GM12878 (cell line): ENCODE measurements at regions not wholly inside any gene's neighbourhood (a gene's known extent, or its start where the extent isn't known, plus 50 kb on each side); places are given as distances from the start of the nearest gene placed in this dataset.

Source experiments
- ATAC-seq: fragments of 200-7000 bp; cut with Tn5 transposase; 3 replicates; pipeline ENCODE4 v1.9.1; 2020; ENCODE audit warnings: mild to moderate bottlenecking, moderate library complexity
- BruUV-seq: library from RNA; stranded (reverse); fragments of 400-500 nt; replicated peaks from 2 replicates; lab custom pipeline; 2021; lab: Mats Ljungman, UMichigan
- CTCF ChIA-PET: fragments of 300-600 bp; sonication (Branson Sonifier 250); formaldehyde crosslinking; extraction: SDS; loops from one replicate; lab custom pipeline; 2021; ENCODE audit warnings: inconsistent platforms; lab: Yijun Ruan, JAX
- POLR2A ChIA-PET: fragments of 350-600 bp; formaldehyde crosslinking; extraction: SDS; loops from one replicate; lab custom pipeline; 2021; ENCODE audit warnings: inconsistent platforms; lab: Charles Lee
- RAD21 ChIA-PET: fragments of 300-600 bp; sonication (Branson Sonifier 250); formaldehyde crosslinking; loops from one replicate; lab custom pipeline; 2023; ENCODE audit warnings: antibody characterized with exemption; ENCODE audit not compliant: unreplicated experiment; lab: Charles Lee
- SMC1A ChIA-PET: fragments of 300-600 bp; sonication (Branson Sonifier 250); formaldehyde crosslinking; loops from one replicate; lab custom pipeline; 2023; ENCODE audit not compliant: unreplicated experiment, uncharacterized antibody; lab: Charles Lee
- DNase-seq: peaks from one replicate; pipeline ENCODE4 v3.0.0-alpha.2; 2011; ENCODE audit warnings: low read depth, low spot score
- FAIRE-seq: peaks from 3 replicates; lab custom pipeline; 2011; peaks lifted over from hg19 to GRCh38; lab: Jason Lieb, UNC
- H2AFZ ChIP-seq: 2 replicates; pipeline ENCODE4 v1.6.0; 2011; ENCODE audit warnings: low read depth, low read length, control low read depth; ENCODE audit not compliant: control insufficient read depth
- H3K27ac ChIP-seq: 2 replicates; pipeline ENCODE4 v1.5.1; 2011; ENCODE audit warnings: control low read depth; ENCODE audit not compliant: control insufficient read depth, insufficient read depth
- H3K27me3 ChIP-seq, 2 experiments: replicated peaks in 1 of 2; 2 replicates each; pipeline versions ENCODE4 v1.6.0 to v1.6.1; 2011; ENCODE audit warnings: low read length in 1 of 2; ENCODE audit not compliant: control insufficient read depth in 2 of 2, insufficient read depth in 2 of 2
- H3K36me3 ChIP-seq, 2 experiments: 2 replicates each; pipeline ENCODE4 v1.5.1; 2011; ENCODE audit warnings: low read length in 1 of 2; ENCODE audit not compliant: control insufficient read depth in 2 of 2, insufficient read depth in 2 of 2
- H3K4me1 ChIP-seq: 2 replicates; pipeline ENCODE4 v1.6.1; 2011; ENCODE audit warnings: mild to moderate bottlenecking, low read length, moderate library complexity, mixed read lengths; ENCODE audit not compliant: control insufficient read depth, insufficient read depth
- H3K4me2 ChIP-seq: 2 replicates; pipeline ENCODE4 v1.6.0; 2011; ENCODE audit warnings: control low read depth; ENCODE audit not compliant: control insufficient read depth, insufficient read depth
- H3K4me3 ChIP-seq: fragments of 200-600 bp; sonication (generic); 2 replicates; pipeline ENCODE4 v1.5.1; 2016
- H3K79me2 ChIP-seq: 2 replicates; pipeline ENCODE4 v1.6.0; 2011; ENCODE audit warnings: low read length; ENCODE audit not compliant: control insufficient read depth, insufficient read depth
- H3K9ac ChIP-seq: 2 replicates; pipeline ENCODE4 v1.8.0; 2011; ENCODE audit warnings: low read length, control low read depth, mixed read lengths; ENCODE audit not compliant: control insufficient read depth, insufficient read depth
- H3K9me3 ChIP-seq: replicated peaks from 3 replicates; pipeline ENCODE4 v1.5.1; 2011; ENCODE audit warnings: mild to moderate bottlenecking, low read length; ENCODE audit not compliant: control insufficient read depth, insufficient read depth
- H4K20me1 ChIP-seq: 2 replicates; pipeline ENCODE4 v1.6.0; 2011; ENCODE audit not compliant: control insufficient read depth, insufficient read depth
- EP300 ChIP-seq, 2 experiments: fragments of 150-350 bp in 1 of 2; IDR thresholded peaks; 2 replicates each; pipeline ENCODE4 v1.6.1; 2011 to 2012; ENCODE audit warnings: low read depth in 2 of 2, low read length in 2 of 2, borderline replicate concordance in 1 of 2, improper control_type of control experiment in 1 of 2, inconsistent platforms in 1 of 2; ENCODE audit not compliant: control insufficient read depth in 1 of 2
- FOXM1 ChIP-seq: IDR thresholded peaks from 2 replicates; pipeline ENCODE4 v1.6.1; 2012; ENCODE audit warnings: low read depth, mild to moderate bottlenecking, inconsistent platforms, low read length, moderate library complexity
- MTA2 ChIP-seq: fragments of 450-650 bp; IDR thresholded peaks from 2 replicates; pipeline ENCODE4 v1.6.1; 2016; ENCODE audit warnings: low read depth, mild to moderate bottlenecking, moderate library complexity
- NFIC ChIP-seq: IDR thresholded peaks from 2 replicates; pipeline ENCODE4 v1.6.1; 2012; ENCODE audit warnings: low read depth, mild to moderate bottlenecking, inconsistent platforms, low read length, moderate library complexity
- NRF1 ChIP-seq: conservative IDR thresholded peaks from 2 replicates; pipeline ENCODE4 v1.6.1; 2011; ENCODE audit warnings: mild to moderate bottlenecking, low read depth, low read length, improper control_type of control experiment
- POLR2AphosphoS5 ChIP-seq: IDR thresholded peaks from 2 replicates; pipeline ENCODE4 v1.6.1; 2011; ENCODE audit warnings: mild to moderate bottlenecking, low read length, inconsistent platforms
- RCOR1 ChIP-seq: conservative IDR thresholded peaks from 2 replicates; pipeline ENCODE4 v1.6.1; 2012; ENCODE audit warnings: low read depth, low read length, improper control_type of control experiment
- RELA ChIP-seq: fragments of 450-650 bp; IDR thresholded peaks from 2 replicates; pipeline ENCODE4 v1.8.0; 2014; ENCODE audit warnings: borderline replicate concordance; ENCODE audit not compliant: partially characterized antibody
- SIX5 ChIP-seq: IDR thresholded peaks from 2 replicates; pipeline ENCODE4 v1.6.1; 2011; ENCODE audit warnings: mild to moderate bottlenecking, low read depth, low read length, moderate library complexity; ENCODE audit not compliant: severe bottlenecking
- TBL1XR1 ChIP-seq: IDR thresholded peaks from 2 replicates; pipeline ENCODE4 v1.6.1; 2012; ENCODE audit warnings: low read depth, low read length, improper control_type of control experiment
- WGBS: methylation state at CpG from one replicate; pipeline ENCODE4 v1.1.6; 2016; ENCODE audit warnings: low lambda C conversion rate; ENCODE audit not compliant: insufficient replicate concordance, insufficient coverage; ENCODE audit errors: missing lambda C conversion rate; 5-methylcytosine and 5-hydroxymethylcytosine counted together
- in situ Hi-C: fragments of 300-500 bp; cut with MboI; formaldehyde crosslinking; loops from 9 replicates; pipeline ENCODE4 v1.14.3; 2018; ENCODE audit warnings: mixed read lengths
- intact Hi-C: fragments of 100-400 bp; cut with micrococcal nuclease; formaldehyde crosslinking; loops from one replicate; pipeline ENCODE4 v1.14.2; 2022; ENCODE audit not compliant: unreplicated experiment

DNA sequence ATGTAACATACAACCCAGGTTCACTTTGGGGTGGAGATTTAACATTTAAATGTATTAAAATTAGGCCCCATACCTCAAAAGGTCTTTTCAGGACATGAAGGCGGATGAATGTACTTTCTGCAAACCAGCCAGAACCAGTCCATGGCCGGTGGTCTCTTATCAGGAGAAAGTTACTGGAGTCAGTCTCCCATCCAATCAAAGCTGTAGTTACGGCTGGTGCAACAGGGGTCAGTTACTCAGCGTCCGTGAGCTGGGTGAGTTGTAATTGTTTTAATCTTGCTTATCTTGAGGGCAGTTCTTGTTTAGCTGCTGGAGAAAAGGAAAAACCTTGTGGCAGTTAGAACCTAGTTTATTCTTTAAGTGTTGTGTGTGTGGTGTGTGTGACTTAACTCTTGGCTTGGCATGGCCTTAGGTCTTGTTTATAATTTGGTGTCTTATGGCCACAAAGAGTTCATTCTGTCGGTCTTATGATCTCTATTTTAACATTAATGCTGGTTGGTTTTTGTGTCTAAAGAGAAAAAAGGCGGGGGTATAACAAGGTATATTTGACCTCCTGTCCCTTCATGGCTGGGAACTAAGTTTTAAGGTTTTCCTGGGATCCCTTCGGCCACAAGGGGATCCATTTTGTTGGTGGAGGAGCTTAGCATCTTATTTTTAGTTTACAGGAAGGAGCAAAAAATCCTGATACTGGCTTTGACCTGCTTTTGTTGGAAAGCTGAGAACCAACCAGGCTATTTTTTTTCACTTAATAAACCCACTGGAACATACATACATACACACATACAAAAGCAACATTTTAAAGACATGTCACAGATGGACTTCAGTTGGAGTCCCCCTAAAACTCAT lies 143.5 kb upstream of the NCK2 start:
- ATAC-seq = no peak
- H3K4me3 ChIP-seq = no peak overlapping the region
- no peak overlapping the region for H2AFZ ChIP-seq
- RAD21 ChIA-PET = no interaction called here
- no peaks in the 10 kb centered on the region for H3K79me2 ChIP-seq
- WGBS = 69% methylated on average over 8 of the region's 8 CpGs
- TF ChIP-seq RCOR1 = no peak
- H3K4me2 ChIP-seq = no peak overlapping the region
- no peak overlapping the region for H3K27ac ChIP-seq
- H3K9ac ChIP-seq = no peak overlapping the region
- no peaks in the 10 kb centered on the region for H3K36me3 ChIP-seq
- H4K20me1 ChIP-seq = no peaks in the 10 kb centered on the region
- SMC1A ChIA-PET = no interaction called here
- no peaks in the 10 kb centered on the region for H3K4me1 ChIP-seq
- DNase-seq = no peak
- peaks cover 0 to 1% of the 10 kb centered on the region in 2 experiments; a peak in 1 of 4 replicates for H3K27me3 ChIP-seq
- POLR2A ChIA-PET = no interaction called here
- CTCF ChIA-PET = no interaction called here
- FAIRE-seq = no peak
- BruUV-seq = no TSS peak
- H3K9me3 ChIP-seq = no peaks in the 10 kb centered on the region
- in situ Hi-C loops = no loop called here
- intact Hi-C loops = no loop called here

DNA sequence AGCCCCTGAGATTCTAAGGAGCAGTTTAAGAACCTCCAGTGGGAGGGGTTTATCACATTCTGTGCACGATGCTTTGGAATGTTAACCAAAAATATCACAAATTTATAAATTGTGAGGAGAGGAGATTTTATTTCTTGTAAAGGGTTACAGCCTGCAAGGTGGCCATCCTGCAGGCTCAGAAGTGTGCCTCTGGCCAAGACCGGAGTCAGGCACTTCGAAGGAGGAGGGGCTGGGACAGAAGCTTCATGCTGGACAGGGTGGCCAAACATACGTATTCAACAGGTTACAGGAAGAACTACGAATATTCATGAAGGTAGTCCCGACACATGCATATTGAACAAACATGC lies 144.1 kb upstream of the NCK2 start:
- CTCF ChIA-PET = no interaction called here
- WGBS = 48% methylated on average over 6 of the region's 6 CpGs
- H3K4me3 ChIP-seq = no peak overlapping the region
- no peaks in the 10 kb centered on the region for H3K4me1 ChIP-seq
- H3K27me3 ChIP-seq = peaks cover 0 to 1% of the 10 kb centered on the region in 2 experiments; a peak in 1 of 4 replicates
- no peaks in the 10 kb centered on the region for H4K20me1 ChIP-seq
- in situ Hi-C loops (no loop called here), intact Hi-C loops (no loop called here)
- SMC1A ChIA-PET = no interaction called here
- no peak for DNase-seq
- no peak overlapping the region for H3K4me2 ChIP-seq
- BruUV-seq = no TSS peak
- H3K9ac ChIP-seq = no peak overlapping the region
- RAD21 ChIA-PET = no interaction called here
- no peak for ATAC-seq
- no peaks in the 10 kb centered on the region for H3K79me2 ChIP-seq
- POLR2A ChIA-PET = no interaction called here
- H2AFZ ChIP-seq = no peak overlapping the region
- TF ChIP-seq TBL1XR1 (no peak), EP300 (IDR thresholded peaks at IDR 0.05; ENCODE audit: borderline replicate concordance in 1 of 2, control insufficient read depth in 1 of 2, low read depth in 2 of 2, low read length in 2 of 2) (no peak), NRF1 (no peak), RCOR1 (no peak), FOXM1 (no peak), NFIC (no peak), MTA2 (no peak), SIX5 (no peak), POLR2AphosphoS5 (no peak), RELA (no peak)
- no peak for FAIRE-seq
- no peaks in the 10 kb centered on the region for H3K36me3 ChIP-seq
- H3K27ac ChIP-seq = no peak overlapping the region
- no peaks in the 10 kb centered on the region for H3K9me3 ChIP-seq
